Astrocyte of the spinal cord (primary cell): ENCODE measurements at regions not wholly inside any gene's neighbourhood (a gene's known extent, or its start where the extent isn't known, plus 50 kb on each side); places are given as distances from the start of the nearest gene placed in this dataset.

Source experiments
- DNase-seq: peaks from one replicate; pipeline ENCODE4 v3.0.0; 2011; ENCODE audit warnings: low read depth, low spot score
- H3K4me3 ChIP-seq: 2 replicates; pipeline ENCODE4 v1.5.1; 2011; ENCODE audit warnings: low read depth, mild to moderate bottlenecking, low read length, moderate library complexity
- in situ Hi-C: cut with HindIII; loops from 2 replicates; pipeline ENCODE4 v1.10.0; 2017; ENCODE audit warnings: low sequenced_read_pairs
- TF ChIP-seq, protein P1 (sequence below): IDR thresholded peaks from 2 replicates; pipeline ENCODE4 v1.5.1; 2012; ENCODE audit warnings: low read depth, mild to moderate bottlenecking, low read length, inconsistent platforms

DNA sequence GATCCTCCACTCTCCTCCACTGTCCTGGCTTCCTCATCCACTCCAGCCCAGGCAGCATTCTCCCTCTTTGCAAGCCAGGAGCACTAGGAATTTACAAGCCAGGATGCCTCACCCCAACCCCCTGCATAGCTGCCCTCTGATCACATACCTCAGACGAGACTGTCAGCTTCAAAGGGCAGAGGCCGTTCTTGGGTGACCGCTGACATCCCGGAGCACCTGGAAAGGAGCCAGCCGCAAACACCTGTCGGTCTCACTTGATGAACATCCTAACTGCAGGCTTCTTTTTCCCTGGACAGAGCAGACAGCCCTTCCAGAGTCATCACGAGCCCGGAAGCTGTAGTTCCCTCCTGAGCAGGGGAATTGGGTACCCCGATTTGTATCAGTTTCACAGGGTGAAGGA is 451.3 kb upstream of the B3GAT1 start:
- in situ Hi-C loops: no loop called here
- H3K4me3 ChIP-seq: no peak overlapping the region
- no peak for DNase-seq
- TF ChIP-seq, protein P1, sequence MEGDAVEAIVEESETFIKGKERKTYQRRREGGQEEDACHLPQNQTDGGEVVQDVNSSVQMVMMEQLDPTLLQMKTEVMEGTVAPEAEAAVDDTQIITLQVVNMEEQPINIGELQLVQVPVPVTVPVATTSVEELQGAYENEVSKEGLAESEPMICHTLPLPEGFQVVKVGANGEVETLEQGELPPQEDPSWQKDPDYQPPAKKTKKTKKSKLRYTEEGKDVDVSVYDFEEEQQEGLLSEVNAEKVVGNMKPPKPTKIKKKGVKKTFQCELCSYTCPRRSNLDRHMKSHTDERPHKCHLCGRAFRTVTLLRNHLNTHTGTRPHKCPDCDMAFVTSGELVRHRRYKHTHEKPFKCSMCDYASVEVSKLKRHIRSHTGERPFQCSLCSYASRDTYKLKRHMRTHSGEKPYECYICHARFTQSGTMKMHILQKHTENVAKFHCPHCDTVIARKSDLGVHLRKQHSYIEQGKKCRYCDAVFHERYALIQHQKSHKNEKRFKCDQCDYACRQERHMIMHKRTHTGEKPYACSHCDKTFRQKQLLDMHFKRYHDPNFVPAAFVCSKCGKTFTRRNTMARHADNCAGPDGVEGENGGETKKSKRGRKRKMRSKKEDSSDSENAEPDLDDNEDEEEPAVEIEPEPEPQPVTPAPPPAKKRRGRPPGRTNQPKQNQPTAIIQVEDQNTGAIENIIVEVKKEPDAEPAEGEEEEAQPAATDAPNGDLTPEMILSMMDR: no peak

DNA sequence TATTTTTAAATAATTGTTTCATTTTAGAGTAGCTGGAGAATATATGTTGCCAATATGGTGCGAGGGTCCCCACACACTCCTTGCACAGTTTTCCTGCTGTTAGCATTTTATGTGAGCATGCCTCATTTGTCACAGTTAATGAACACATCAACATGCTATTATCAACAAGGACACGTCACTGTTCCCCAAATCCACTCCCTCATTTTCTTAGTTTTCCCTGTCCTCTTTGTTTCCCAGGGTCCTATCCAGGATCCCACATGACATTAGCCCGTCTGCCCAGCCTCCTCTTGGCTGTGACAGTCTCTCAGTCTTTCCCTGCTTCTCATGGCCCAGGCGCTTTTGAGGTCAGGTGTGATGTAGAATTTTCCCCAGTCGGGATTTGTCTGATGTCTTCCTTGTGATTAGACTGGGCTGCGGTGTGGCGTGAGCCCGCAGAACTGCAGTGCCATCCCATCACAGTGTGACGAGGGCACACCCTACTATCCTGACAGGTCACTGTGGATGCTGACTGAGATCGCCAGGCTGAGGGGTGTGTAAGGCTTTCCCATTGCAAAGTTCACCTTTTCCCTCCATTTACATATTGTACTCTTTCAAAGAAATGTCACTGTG is 450.6 kb upstream of the B3GAT1 start:
- H3K4me3 ChIP-seq: no peak overlapping the region
- TF ChIP-seq, protein P1: no peak
- DNase-seq: no peak
- in situ Hi-C loops: no loop called here

DNA sequence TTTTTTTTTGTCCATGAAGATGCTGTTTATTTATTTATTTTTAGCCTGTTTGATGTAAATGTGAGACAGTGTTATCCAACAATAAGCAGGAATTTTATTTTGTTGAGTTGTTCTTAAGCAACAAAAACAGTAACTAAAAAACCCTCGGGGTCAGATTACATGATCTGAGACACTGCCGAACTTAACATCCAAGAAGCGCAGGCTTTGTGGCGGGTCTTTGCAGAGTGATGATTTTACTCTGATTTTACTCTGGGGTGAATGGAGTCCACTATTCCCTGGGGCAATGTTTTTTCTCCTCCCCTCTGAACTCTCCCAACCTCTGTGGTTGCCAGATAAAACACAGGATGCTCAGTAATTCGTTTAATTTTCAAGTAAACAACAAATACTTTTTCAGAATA is 450.1 kb upstream of the B3GAT1 start:
- in situ Hi-C loops: no loop called here
- no peak overlapping the region for H3K4me3 ChIP-seq
- no peak for DNase-seq
- TF ChIP-seq, protein P1: no peak

DNA sequence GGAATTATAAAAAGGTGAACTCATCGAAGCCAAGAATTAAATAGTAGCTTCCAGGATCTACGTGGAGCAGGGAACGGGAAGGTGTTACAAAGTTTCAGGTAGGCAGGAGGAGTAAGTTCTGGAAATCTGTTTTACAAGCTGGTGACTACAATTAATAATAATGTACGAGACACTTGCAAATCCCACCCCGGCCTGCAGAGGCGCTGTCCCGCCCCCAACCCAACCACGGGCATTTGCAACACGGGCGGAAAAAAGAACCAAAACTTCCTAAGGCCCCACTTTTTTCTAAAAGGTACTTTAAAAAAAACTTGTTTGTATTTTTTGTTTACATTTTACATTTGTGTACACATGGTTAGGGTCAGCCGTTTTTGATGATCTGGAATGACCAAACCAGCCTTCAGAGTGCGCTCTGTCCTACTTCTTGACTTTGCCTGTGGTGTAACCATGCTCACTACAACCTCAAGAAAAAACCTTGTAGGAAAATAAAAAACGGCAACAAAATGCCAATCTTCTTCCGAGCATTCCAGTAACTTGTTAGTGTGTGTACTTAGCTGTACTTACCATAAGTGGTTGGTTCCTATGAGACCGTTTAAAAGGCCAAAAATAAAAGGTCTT is 449.6 kb upstream of the B3GAT1 start:
- H3K4me3 ChIP-seq: no peak overlapping the region
- TF ChIP-seq, protein P1: no peak
- no peak for DNase-seq
- in situ Hi-C loops: no loop called here

DNA sequence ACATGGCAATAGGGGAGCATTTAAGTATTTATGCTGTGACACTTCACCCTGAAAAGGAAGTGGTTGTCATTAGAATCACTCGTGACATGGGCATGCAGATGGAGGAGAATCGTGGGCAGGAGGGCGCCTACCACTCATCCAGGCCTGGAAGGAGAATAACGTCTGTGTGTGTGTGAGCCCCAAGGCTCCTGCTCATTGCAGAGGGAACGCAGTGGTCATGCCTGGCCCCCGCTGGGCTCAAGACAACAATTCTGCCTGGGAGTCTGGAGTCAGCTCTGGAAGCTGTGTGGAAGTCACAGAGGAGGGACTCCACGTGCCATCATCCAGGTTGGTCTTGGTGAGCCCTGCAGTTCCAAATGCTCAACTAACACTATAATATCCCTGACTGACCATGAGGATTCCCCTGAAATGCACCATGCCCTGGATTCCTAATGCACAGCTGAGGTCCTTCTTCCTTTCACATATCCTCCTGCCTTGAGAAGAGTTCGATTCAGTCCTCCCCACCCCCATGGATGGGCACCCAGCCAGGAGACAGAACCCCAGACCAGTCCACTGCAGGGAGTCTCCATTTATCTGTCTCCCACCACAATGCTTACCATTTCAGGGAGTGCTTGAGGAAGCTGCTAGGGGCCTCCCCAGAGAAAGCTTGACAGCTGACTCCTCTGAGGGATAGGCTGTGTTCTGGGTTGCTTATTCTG is 446.9 kb upstream of the B3GAT1 start:
- TF ChIP-seq, protein P1: no peak
- H3K4me3 ChIP-seq: no peak overlapping the region
- no peak for DNase-seq
- in situ Hi-C loops: no loop called here

DNA sequence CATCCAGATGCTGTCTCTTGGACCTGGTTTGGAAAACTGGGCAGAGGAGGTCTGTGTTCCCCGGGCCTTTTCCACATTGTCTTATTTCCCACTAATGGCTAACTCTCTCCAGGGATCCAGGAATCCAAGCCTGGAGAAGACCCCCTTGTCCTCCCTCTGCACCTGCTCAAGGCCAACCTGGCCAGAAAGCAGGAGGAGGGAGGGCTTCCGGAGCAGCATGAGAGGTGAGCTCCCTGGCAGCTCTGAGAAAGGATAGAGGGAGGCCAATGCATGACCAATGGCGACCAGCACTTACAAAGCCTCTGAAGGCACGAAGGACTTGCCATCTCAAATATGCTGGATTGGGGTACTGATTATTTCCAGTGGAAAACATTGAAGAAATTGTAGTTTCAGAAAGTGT is 445.0 kb upstream of the B3GAT1 start:
- TF ChIP-seq, protein P1: no peak
- in situ Hi-C loops: no loop called here
- H3K4me3 ChIP-seq: no peak overlapping the region
- DNase-seq: no peak
